Body of pancreas (tissue), 4 donors: ENCODE measurements at regions not wholly inside any gene's neighbourhood (a gene's known extent, or its start where the extent isn't known, plus 50 kb on each side); places are given as distances from the start of the nearest gene placed in this dataset.

Experiments used
- POLR2A ChIP-seq, 3 donors: fragments of 450-650 bp; IDR thresholded peaks; one replicate each; pipeline ENCODE4 v1.6.1; 2016; ENCODE audit warnings: antibody characterized with exemption in 3 of 3, mild to moderate bottlenecking in 2 of 3
- TF ChIP-seq, protein P1 (sequence below), 7 experiments: fragments of 450-650 bp in 4 of 7; fragments of 200-600 bp in 3 of 7; sonication (generic) in 3 of 7; IDR thresholded peaks; one replicate each; pipeline ENCODE4 v1.5.1; 2016 to 2019; ENCODE audit warnings: antibody characterized with exemption in 7 of 7

DNA sequence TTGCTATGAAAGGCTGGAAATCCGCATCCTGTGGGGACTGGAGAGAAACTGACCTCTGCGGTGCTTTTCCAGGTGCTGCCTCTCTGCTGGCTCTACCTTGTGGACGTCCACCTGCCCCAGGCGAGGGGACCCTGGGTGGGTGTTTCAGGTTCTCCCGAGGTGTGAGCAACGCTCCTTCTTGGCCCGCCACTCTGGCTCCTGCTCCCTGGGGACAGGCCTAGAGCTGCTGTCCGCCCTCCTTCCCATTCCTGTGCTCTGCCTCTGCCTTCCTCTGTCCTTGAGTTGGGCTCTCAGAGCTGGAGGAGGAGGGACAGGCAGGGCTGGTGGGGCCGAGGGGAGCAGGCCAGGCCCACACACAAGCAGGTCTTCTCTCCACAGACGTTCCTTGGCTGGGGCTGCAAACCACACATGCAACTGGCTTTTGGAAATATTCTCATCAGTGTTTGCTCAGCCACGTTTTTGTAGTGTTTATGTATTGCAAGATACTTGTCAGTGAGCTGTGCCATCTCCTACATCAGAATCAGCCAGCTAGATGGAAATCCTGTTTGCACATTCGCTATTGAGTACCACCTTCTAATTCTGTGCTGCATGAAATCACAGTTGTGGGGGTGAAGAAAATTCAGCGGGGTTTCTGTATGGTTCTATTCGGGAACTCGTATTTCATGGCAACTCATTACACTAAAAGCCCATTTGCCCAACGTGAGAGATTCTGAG, 1115.0 kb downstream of the BRD1 start:
- TF ChIP-seq, protein P1, sequence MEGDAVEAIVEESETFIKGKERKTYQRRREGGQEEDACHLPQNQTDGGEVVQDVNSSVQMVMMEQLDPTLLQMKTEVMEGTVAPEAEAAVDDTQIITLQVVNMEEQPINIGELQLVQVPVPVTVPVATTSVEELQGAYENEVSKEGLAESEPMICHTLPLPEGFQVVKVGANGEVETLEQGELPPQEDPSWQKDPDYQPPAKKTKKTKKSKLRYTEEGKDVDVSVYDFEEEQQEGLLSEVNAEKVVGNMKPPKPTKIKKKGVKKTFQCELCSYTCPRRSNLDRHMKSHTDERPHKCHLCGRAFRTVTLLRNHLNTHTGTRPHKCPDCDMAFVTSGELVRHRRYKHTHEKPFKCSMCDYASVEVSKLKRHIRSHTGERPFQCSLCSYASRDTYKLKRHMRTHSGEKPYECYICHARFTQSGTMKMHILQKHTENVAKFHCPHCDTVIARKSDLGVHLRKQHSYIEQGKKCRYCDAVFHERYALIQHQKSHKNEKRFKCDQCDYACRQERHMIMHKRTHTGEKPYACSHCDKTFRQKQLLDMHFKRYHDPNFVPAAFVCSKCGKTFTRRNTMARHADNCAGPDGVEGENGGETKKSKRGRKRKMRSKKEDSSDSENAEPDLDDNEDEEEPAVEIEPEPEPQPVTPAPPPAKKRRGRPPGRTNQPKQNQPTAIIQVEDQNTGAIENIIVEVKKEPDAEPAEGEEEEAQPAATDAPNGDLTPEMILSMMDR (IDR thresholded peaks at IDR 0.05): no peak
- no peak for TF ChIP-seq POLR2A (IDR thresholded peaks at IDR 0.05)
